ENCODE measurements at regions not wholly inside any gene's neighbourhood (a gene's known extent, or its start where the extent isn't known, plus 50 kb on each side); places are given as distances from the start of the nearest gene placed in this dataset.
A peak's percentile ranks its signal among the peaks of the same experiment; 100 is the strongest.

- DNase-seq (ENCODE audit: low spot score) = peak; percentile 61
- Histone ChIP-seq H3K27ac (ENCODE audit: low read depth, low read length, poor library complexity, severe bottlenecking) (no peak overlapping the region), H3K9me3 (ENCODE audit: low read depth, low read length, poor library complexity, severe bottlenecking) (no peaks in the 10 kb centered on the region), H3K4me1 (ENCODE audit: insufficient read depth, low read length, poor library complexity, severe bottlenecking) (no peaks in the 10 kb centered on the region), H3K4me3 (ENCODE audit: low read depth, low read length, poor library complexity, severe bottlenecking) (no peak overlapping the region), H3K27me3 (replicated peaks; ENCODE audit: insufficient read depth, low read depth, low read length, poor library complexity) (no peaks in the 10 kb centered on the region), H3K36me3 (ENCODE audit: insufficient read depth, low read length, poor library complexity, severe bottlenecking) (no peaks in the 10 kb centered on the region)
- CTCF ChIA-PET = interaction anchor here (0.5 to 1.7 kb wide), 2 partner anchors 59 to 1080 kb away, joined by 3 to 10 read pairs; no protein-coding TSS in a partner anchor
- TF ChIP-seq CTCF (conservative IDR thresholded peaks at IDR 0.05; ENCODE audit: low read depth, low read length) (peak; percentile 96), EZH2 (IDR thresholded peaks at IDR 0.05; ENCODE audit: borderline replicate concordance, low read depth, low read length, poor library complexity, severe bottlenecking) (no peak)
- no TSS peak for BruUV-seq (replicated peaks)
- intact Hi-C loops (cut with micrococcal nuclease; ENCODE audit: unreplicated experiment) = loop anchor here (2.0 to 5.0 kb wide), 2 partner anchors 1080 to 1141 kb away; no protein-coding TSS in a partner anchor
- POLR2A ChIA-PET (ENCODE audit: low non-redundant PET) = no interaction called here
Observed at GRCh38 chr18:73842795-73843394, 304.7 kb downstream of the FBXO15 start.

GRCh38 chr18:73841661-73842060 lies 306.0 kb downstream of the FBXO15 start:
- Histone ChIP-seq H3K27ac (ENCODE audit: low read depth, low read length, poor library complexity, severe bottlenecking) (no peak overlapping the region), H3K9me3 (ENCODE audit: low read depth, low read length, poor library complexity, severe bottlenecking) (no peaks in the 10 kb centered on the region), H3K4me1 (ENCODE audit: insufficient read depth, low read length, poor library complexity, severe bottlenecking) (no peaks in the 10 kb centered on the region), H3K27me3 (replicated peaks; ENCODE audit: insufficient read depth, low read depth, low read length, poor library complexity) (no peaks in the 10 kb centered on the region), H3K36me3 (ENCODE audit: insufficient read depth, low read length, poor library complexity, severe bottlenecking) (no peaks in the 10 kb centered on the region), H3K4me3 (ENCODE audit: low read depth, low read length, poor library complexity, severe bottlenecking) (no peak overlapping the region)
- POLR2A ChIA-PET (ENCODE audit: low non-redundant PET) = no interaction called here
- CTCF ChIA-PET = interaction anchor here (1.7 kb wide), 1 partner anchor 1079 kb away, joined by 10 read pairs; no protein-coding TSS in a partner anchor
- BruUV-seq (replicated peaks) = no TSS peak
- TF ChIP-seq CTCF (conservative IDR thresholded peaks at IDR 0.05; ENCODE audit: low read depth, low read length) = peak; percentile 31
- TF ChIP-seq EZH2 (IDR thresholded peaks at IDR 0.05; ENCODE audit: borderline replicate concordance, low read depth, low read length, poor library complexity, severe bottlenecking) = no peak
- no peak for DNase-seq (ENCODE audit: low spot score)
- intact Hi-C loops (cut with micrococcal nuclease; ENCODE audit: unreplicated experiment) = loop anchor here (2.0 to 5.0 kb wide), 2 partner anchors 1079 to 1139 kb away; no protein-coding TSS in a partner anchor

GRCh38 chr18:73840319-73840945 lies 307.2 kb downstream of the FBXO15 start:
- Histone ChIP-seq H3K27ac (ENCODE audit: low read depth, low read length, poor library complexity, severe bottlenecking) (no peak overlapping the region), H3K27me3 (replicated peaks; ENCODE audit: insufficient read depth, low read depth, low read length, poor library complexity) (no peaks in the 10 kb centered on the region), H3K4me1 (ENCODE audit: insufficient read depth, low read length, poor library complexity, severe bottlenecking) (no peaks in the 10 kb centered on the region), H3K36me3 (ENCODE audit: insufficient read depth, low read length, poor library complexity, severe bottlenecking) (no peaks in the 10 kb centered on the region), H3K4me3 (ENCODE audit: low read depth, low read length, poor library complexity, severe bottlenecking) (no peak overlapping the region), H3K9me3 (ENCODE audit: low read depth, low read length, poor library complexity, severe bottlenecking) (no peaks in the 10 kb centered on the region)
- intact Hi-C loops (cut with micrococcal nuclease; ENCODE audit: unreplicated experiment) = loop anchor here (5.0 kb wide), 1 partner anchor 1138 kb away; no protein-coding TSS in a partner anchor
- ChIA-PET POLR2A (ENCODE audit: low non-redundant PET) (no interaction called here), CTCF (no interaction called here)
- TF ChIP-seq EZH2 (IDR thresholded peaks at IDR 0.05; ENCODE audit: borderline replicate concordance, low read depth, low read length, poor library complexity, severe bottlenecking) (no peak), CTCF (conservative IDR thresholded peaks at IDR 0.05; ENCODE audit: low read depth, low read length) (no peak)
- no TSS peak for BruUV-seq (replicated peaks)
- DNase-seq (ENCODE audit: low spot score) = no peak

All from A673 (cell line).